ENCODE measurements at regions not wholly inside any gene's neighbourhood (a gene's known extent, or its start where the extent isn't known, plus 50 kb on each side); places are given as distances from the start of the nearest gene placed in this dataset.

GRCh38 chr2:150846691-150847090 lies 359.2 kb upstream of the RND3 start:
- TF ChIP-seq EZH2 (IDR thresholded peaks at IDR 0.05; ENCODE audit: borderline replicate concordance, low read depth, low read length, severe bottlenecking) = no peak
- no peak for TF ChIP-seq POLR2A (IDR thresholded peaks at IDR 0.05; ENCODE audit: low read depth, low read length)
- no peak for TF ChIP-seq POLR2AphosphoS5 (IDR thresholded peaks at IDR 0.05; ENCODE audit: insufficient read depth, low read depth, low read length)
- no peak for TF ChIP-seq CTCF (IDR thresholded peaks at IDR 0.05; ENCODE audit: extremely low read depth in 1 of 2, insufficient read depth in 1 of 2, low read depth in 1 of 2, low read length in 2 of 2)
- TF ChIP-seq MYC (IDR thresholded peaks at IDR 0.05; ENCODE audit: low read depth, low read length) = no peak

Data from endothelial cell of umbilical vein (primary cell).